Lower lobe of right lung (tissue), 2 donors: ENCODE measurements at regions not wholly inside any gene's neighbourhood (a gene's known extent, or its start where the extent isn't known, plus 50 kb on each side); places are given as distances from the start of the nearest gene placed in this dataset.

ENCODE experiments used
- ATAC-seq, 2 donors: fragments of 200-7000 bp; cut with Tn5 transposase; one replicate each; pipeline ENCODE4 v1.9.1; 2020 to 2022; ENCODE audit warnings: mild to moderate bottlenecking in 2 of 2, moderate library complexity in 2 of 2
- DNase-seq: peaks from one replicate; pipeline ENCODE4 v3.0.0-alpha.2; 2020
- H3K27ac ChIP-seq: fragments of 200-600 bp; one replicate; pipeline ENCODE4 v1.8.0; 2022
- H3K27me3 ChIP-seq: fragments of 200-600 bp; one replicate; pipeline ENCODE4 v1.8.0; 2022; ENCODE audit warnings: low read depth
- H3K36me3 ChIP-seq: fragments of 200-600 bp; one replicate; pipeline ENCODE4 v1.8.0; 2022; ENCODE audit warnings: mild to moderate bottlenecking
- H3K4me1 ChIP-seq: fragments of 200-600 bp; one replicate; pipeline ENCODE4 v1.8.0; 2022
- H3K4me3 ChIP-seq: fragments of 200-600 bp; one replicate; pipeline ENCODE4 v1.8.0; 2022; ENCODE audit warnings: mild to moderate bottlenecking
- H3K9me3 ChIP-seq: fragments of 200-600 bp; one replicate; pipeline ENCODE4 v1.8.0; 2022
- intact Hi-C: fragments of 100-400 bp; cut with DNase I; formaldehyde crosslinking; loops from one replicate; pipeline ENCODE4 v1.11.0; 2022
- TF ChIP-seq, protein P1 (sequence below): fragments of 200-600 bp; IDR thresholded peaks from one replicate; pipeline ENCODE4 v1.8.0; 2022; ENCODE audit warnings: antibody characterized with exemption, mild to moderate bottlenecking
- donor health status: DM: no; HTN: yes; CAD: no; lungs with severe emphysema.

- no peaks in the 10 kb centered on the region for H3K4me1 ChIP-seq
- H3K27me3 ChIP-seq = peaks cover 12% of the 10 kb centered on the region
- TF ChIP-seq, protein P1, sequence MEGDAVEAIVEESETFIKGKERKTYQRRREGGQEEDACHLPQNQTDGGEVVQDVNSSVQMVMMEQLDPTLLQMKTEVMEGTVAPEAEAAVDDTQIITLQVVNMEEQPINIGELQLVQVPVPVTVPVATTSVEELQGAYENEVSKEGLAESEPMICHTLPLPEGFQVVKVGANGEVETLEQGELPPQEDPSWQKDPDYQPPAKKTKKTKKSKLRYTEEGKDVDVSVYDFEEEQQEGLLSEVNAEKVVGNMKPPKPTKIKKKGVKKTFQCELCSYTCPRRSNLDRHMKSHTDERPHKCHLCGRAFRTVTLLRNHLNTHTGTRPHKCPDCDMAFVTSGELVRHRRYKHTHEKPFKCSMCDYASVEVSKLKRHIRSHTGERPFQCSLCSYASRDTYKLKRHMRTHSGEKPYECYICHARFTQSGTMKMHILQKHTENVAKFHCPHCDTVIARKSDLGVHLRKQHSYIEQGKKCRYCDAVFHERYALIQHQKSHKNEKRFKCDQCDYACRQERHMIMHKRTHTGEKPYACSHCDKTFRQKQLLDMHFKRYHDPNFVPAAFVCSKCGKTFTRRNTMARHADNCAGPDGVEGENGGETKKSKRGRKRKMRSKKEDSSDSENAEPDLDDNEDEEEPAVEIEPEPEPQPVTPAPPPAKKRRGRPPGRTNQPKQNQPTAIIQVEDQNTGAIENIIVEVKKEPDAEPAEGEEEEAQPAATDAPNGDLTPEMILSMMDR = no peak
- H3K4me3 ChIP-seq = no peak overlapping the region
- intact Hi-C loops = no loop called here
- H3K27ac ChIP-seq = no peak overlapping the region
- ATAC-seq (no peak), DNase-seq (no peak)
- H3K36me3 ChIP-seq = no peaks in the 10 kb centered on the region
- no peaks in the 10 kb centered on the region for H3K9me3 ChIP-seq
Measured at GRCh38 chr4:8782135-8782534, 89.5 kb downstream of the HMX1 start.

GRCh38 chr4:8781641-8782040 lies 90.0 kb downstream of the HMX1 start:
- no peak overlapping the region for H3K27ac ChIP-seq
- DNase-seq = no peak
- peaks cover 12% of the 10 kb centered on the region for H3K27me3 ChIP-seq
- no peak overlapping the region for H3K4me3 ChIP-seq
- H3K9me3 ChIP-seq = no peaks in the 10 kb centered on the region
- TF ChIP-seq, protein P1 = no peak
- no peaks in the 10 kb centered on the region for H3K4me1 ChIP-seq
- no peak for ATAC-seq
- intact Hi-C loops = no loop called here
- no peaks in the 10 kb centered on the region for H3K36me3 ChIP-seq

DNA sequence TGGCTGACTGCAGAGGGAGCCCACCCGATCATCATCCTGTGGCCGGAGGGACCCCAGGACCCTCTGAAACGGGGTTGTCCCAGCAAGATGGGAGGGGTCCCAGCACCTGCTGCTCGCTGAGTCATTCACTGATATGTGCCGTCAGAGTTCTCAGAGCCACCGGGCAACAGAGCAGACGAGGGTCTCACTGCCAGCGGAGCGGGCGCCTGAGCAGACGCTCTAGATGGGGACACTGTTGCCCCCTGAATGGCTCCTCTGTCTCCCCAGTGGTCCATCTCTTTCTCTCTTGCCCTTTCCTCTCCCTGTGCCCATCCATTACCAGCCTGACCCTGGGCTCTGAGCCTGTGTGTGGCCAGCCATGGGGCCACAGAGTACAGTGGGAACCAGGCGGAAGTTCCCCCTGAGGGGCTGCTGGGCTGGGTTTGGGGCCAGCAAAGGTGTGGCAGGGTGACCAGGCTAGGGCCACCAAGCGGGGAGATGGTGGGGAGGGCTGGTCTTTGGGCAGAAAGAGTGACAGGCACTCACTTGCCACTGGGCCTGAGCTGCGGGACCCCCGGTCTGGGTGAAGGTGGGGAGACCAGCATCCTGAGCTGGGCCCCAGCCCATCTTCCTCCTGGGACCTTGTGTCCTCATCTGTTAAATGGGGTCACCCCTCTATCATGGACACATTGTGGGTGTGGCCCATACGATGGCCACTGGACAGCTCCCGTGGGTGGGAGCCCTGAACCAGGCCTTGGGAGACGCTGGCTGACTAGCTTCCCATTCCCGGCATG lies 90.9 kb downstream of the HMX1 start:
- intact Hi-C loops = no loop called here
- Histone ChIP-seq H3K4me3 (no peak overlapping the region), H3K27me3 (peaks cover 9% of the 10 kb centered on the region), H3K9me3 (no peaks in the 10 kb centered on the region), H3K4me1 (no peaks in the 10 kb centered on the region), H3K36me3 (no peaks in the 10 kb centered on the region), H3K27ac (no peak overlapping the region)
- no peak for ATAC-seq
- TF ChIP-seq, protein P1 = no peak
- no peak for DNase-seq

DNA sequence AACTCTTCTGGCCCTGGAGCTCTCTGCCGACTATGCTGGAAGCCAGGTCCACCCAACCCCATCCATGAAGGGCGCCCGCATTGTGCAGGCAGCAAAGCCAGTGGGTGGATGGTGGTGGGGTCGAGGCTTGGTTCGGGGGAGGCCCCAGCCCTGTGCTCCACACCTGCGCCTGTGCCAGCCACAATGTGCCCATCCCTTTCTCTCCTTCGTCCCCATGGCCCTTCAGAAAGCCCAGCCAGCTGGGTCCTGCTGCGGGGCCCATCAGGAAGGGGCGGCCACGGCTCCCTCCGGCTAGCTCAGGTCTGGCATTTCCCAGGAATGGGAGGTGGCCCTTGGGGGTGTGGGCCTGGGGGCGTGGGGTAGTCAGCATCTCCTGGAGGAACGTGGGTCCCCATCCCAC lies 91.6 kb downstream of the HMX1 start:
- H3K4me3 ChIP-seq = no peak overlapping the region
- DNase-seq (no peak), ATAC-seq (no peak)
- no peak overlapping the region for H3K27ac ChIP-seq
- H3K9me3 ChIP-seq = no peaks in the 10 kb centered on the region
- TF ChIP-seq, protein P1 = no peak
- peaks cover 7% of the 10 kb centered on the region for H3K27me3 ChIP-seq
- H3K4me1 ChIP-seq = no peaks in the 10 kb centered on the region
- H3K36me3 ChIP-seq = no peaks in the 10 kb centered on the region
- intact Hi-C loops = no loop called here

- ATAC-seq (no peak), DNase-seq (no peak)
- Histone ChIP-seq H3K36me3 (no peaks in the 10 kb centered on the region), H3K4me1 (no peaks in the 10 kb centered on the region), H3K27me3 (peaks cover 7% of the 10 kb centered on the region), H3K4me3 (no peak overlapping the region), H3K9me3 (no peaks in the 10 kb centered on the region), H3K27ac (no peak overlapping the region)
- intact Hi-C loops = no loop called here
- TF ChIP-seq, protein P1 = no peak
Measured at GRCh38 chr4:8779490-8779932, 92.1 kb downstream of the HMX1 start.
